CD4-positive, alpha-beta T cell treated with Interleukin-10 for 1 hour (primary cell): ENCODE measurements at regions not wholly inside any gene's neighbourhood (a gene's known extent, or its start where the extent isn't known, plus 50 kb on each side); places are given as distances from the start of the nearest gene placed in this dataset.

Experiments used
- DNase-seq: peaks from one replicate; pipeline ENCODE4 v3.0.0-alpha.2; 2020

GRCh38 chr5:4142842-4143241 lies 547.2 kb downstream of the IRX1 start:
- DNase-seq, result no peak

- no peak for DNase-seq
Measured at GRCh38 chr5:4144411-4145007, 548.9 kb downstream of the IRX1 start.

- no peak for DNase-seq
Measured at GRCh38 chr5:4145511-4145910, 549.9 kb downstream of the IRX1 start.

GRCh38 chr5:4148009-4148408 lies 552.4 kb downstream of the IRX1 start:
- DNase-seq, result no peak

GRCh38 chr5:4150067-4150466 lies 554.4 kb downstream of the IRX1 start:
- no peak for DNase-seq

GRCh38 chr5:4156153-4156552 lies 560.5 kb downstream of the IRX1 start:
- DNase-seq, result no peak

- no peak for DNase-seq
Measured at GRCh38 chr5:4156889-4157288, 561.3 kb downstream of the IRX1 start.

- DNase-seq, result no peak
Measured at GRCh38 chr5:4158750-4159447, 563.3 kb downstream of the IRX1 start.

GRCh38 chr5:4159681-4160080 lies 564.0 kb downstream of the IRX1 start:
- DNase-seq, result no peak

GRCh38 chr5:4164167-4164566 lies 568.5 kb downstream of the IRX1 start:
- no peak for DNase-seq

GRCh38 chr5:4180703-4181102 lies 585.1 kb downstream of the IRX1 start:
- no peak for DNase-seq

- no peak for DNase-seq
Measured at GRCh38 chr5:4182144-4182543, 586.5 kb downstream of the IRX1 start.

- DNase-seq, result no peak
Measured at GRCh38 chr5:4185127-4185526, 589.5 kb downstream of the IRX1 start.

- DNase-seq, result no peak
Measured at GRCh38 chr5:4188704-4189103, 593.1 kb downstream of the IRX1 start.

GRCh38 chr5:4189317-4189716 lies 593.7 kb downstream of the IRX1 start:
- no peak for DNase-seq

- DNase-seq, result no peak
Measured at GRCh38 chr5:4191041-4191440, 595.4 kb downstream of the IRX1 start.

GRCh38 chr5:4191703-4192102 lies 596.1 kb downstream of the IRX1 start:
- DNase-seq, result no peak

GRCh38 chr5:4192111-4192510 lies 596.5 kb downstream of the IRX1 start:
- no peak for DNase-seq

- no peak for DNase-seq
Measured at GRCh38 chr5:4196744-4197143, 601.1 kb downstream of the IRX1 start.

- no peak for DNase-seq
Measured at GRCh38 chr5:4197151-4197550, 601.5 kb downstream of the IRX1 start.

- DNase-seq, result no peak
Measured at GRCh38 chr5:4198461-4198860, 602.8 kb downstream of the IRX1 start.

GRCh38 chr5:4199049-4199841 lies 603.6 kb downstream of the IRX1 start:
- no peak for DNase-seq

GRCh38 chr5:4203146-4203545 lies 607.5 kb downstream of the IRX1 start:
- DNase-seq, result no peak
